Sigmoid colon (tissue), 6 donors: ENCODE measurements at regions not wholly inside any gene's neighbourhood (a gene's known extent, or its start where the extent isn't known, plus 50 kb on each side); places are given as distances from the start of the nearest gene placed in this dataset.

Experiments
- DNase-seq: peaks from one replicate; pipeline ENCODE4 v3.0.0-alpha.2; 2019
- H3K27ac ChIP-seq, 4 donors: fragments of 200-600 bp; sonication (generic); one replicate each; pipeline ENCODE4 v1.5.1; 2016 to 2019; ENCODE audit warnings: mild to moderate bottlenecking in 1 of 4
- H3K27me3 ChIP-seq, 3 donors: fragments of 200-600 bp; sonication (generic); one replicate each; pipeline ENCODE4 v1.5.1; 2019; ENCODE audit warnings: mild to moderate bottlenecking in 1 of 3
- H3K36me3 ChIP-seq, 4 donors: fragments of 200-600 bp; sonication (generic); one replicate each; pipeline ENCODE4 v1.5.1; 2016 to 2019
- H3K4me1 ChIP-seq, 4 donors: fragments of 200-600 bp; sonication (generic); one replicate each; pipeline ENCODE4 v1.5.1; 2017 to 2019
- H3K4me3 ChIP-seq, 4 donors: fragments of 200-600 bp; sonication (generic); one replicate each; pipeline ENCODE4 v1.5.1; 2017 to 2019; ENCODE audit warnings: mild to moderate bottlenecking in 2 of 4, moderate library complexity in 1 of 4
- H3K9me3 ChIP-seq, 4 donors: fragments of 200-600 bp in 3 of 4; sonication (generic) in 3 of 4; one replicate each; pipeline versions ENCODE4 v1.5.1 to v1.6.1; 2013 to 2019
- CTCF ChIP-seq, 4 experiments: fragments of 450-650 bp in 3 of 4; fragments of 200-600 bp in 1 of 4; IDR thresholded peaks; one replicate each; pipeline ENCODE4 v1.5.1; 2016 to 2019; ENCODE audit warnings: antibody characterized with exemption in 4 of 4, mild to moderate bottlenecking in 3 of 4, moderate library complexity in 2 of 4
- EP300 ChIP-seq, 4 donors: sonication (generic); formaldehyde crosslinking; IDR thresholded peaks; one replicate each; pipeline ENCODE4 v1.6.1; 2017; ENCODE audit warnings: antibody characterized with exemption in 4 of 4
- POLR2A ChIP-seq, 2 donors: fragments of 450-650 bp; IDR thresholded peaks; one replicate each; pipeline ENCODE4 v1.6.1; 2016; ENCODE audit warnings: antibody characterized with exemption in 2 of 2, mild to moderate bottlenecking in 2 of 2, moderate library complexity in 2 of 2
- POLR2AphosphoS5 ChIP-seq, 4 donors: sonication (generic); formaldehyde crosslinking; IDR thresholded peaks; one replicate each; pipeline ENCODE4 v1.6.1; 2017; ENCODE audit warnings: antibody characterized with exemption in 4 of 4
- WGBS, 2 donors: extraction: QIAGEN DNeasy Blood & Tissue Kit; methylation state at CpG; one replicate each; pipeline ENCODE4 v1.1.7; 2013; 5-methylcytosine and 5-hydroxymethylcytosine counted together
- intact Hi-C: fragments of 100-400 bp; cut with DNase I; formaldehyde crosslinking; loops from one replicate; pipeline ENCODE4 v1.15.1; 2023
- donor health status: healthy with polysubstance abuse.
- donor health status: healthy.

GRCh38 chr1:106223213-106223612, 833.3 kb upstream of the PRMT6 start:
- 86 to 91% methylated on average over 1 of the region's 1 CpG for WGBS, 2 donors
- no peak overlapping the region for H3K27ac ChIP-seq
- H3K4me1 ChIP-seq = no peaks in the 10 kb centered on the region
- H3K4me3 ChIP-seq = no peak overlapping the region
- no peaks in the 10 kb centered on the region for H3K36me3 ChIP-seq
- intact Hi-C loops = no loop called here
- no peak for DNase-seq
- H3K27me3 ChIP-seq = no peaks in the 10 kb centered on the region
- TF ChIP-seq POLR2A (IDR thresholded peaks at IDR 0.05) (no peak), POLR2AphosphoS5 (IDR thresholded peaks at IDR 0.05) (no peak), CTCF (IDR thresholded peaks at IDR 0.05) (no peak), EP300 (IDR thresholded peaks at IDR 0.05) (no peak)
- H3K9me3 ChIP-seq = no peaks in the 10 kb centered on the region

- intact Hi-C loops = no loop called here
- Histone ChIP-seq H3K4me1 (no peaks in the 10 kb centered on the region), H3K4me3 (no peak overlapping the region), H3K27ac (no peak overlapping the region), H3K27me3 (no peaks in the 10 kb centered on the region), H3K9me3 (no peaks in the 10 kb centered on the region), H3K36me3 (no peaks in the 10 kb centered on the region)
- 54 to 83% methylated on average over 1 of the region's 1 CpG for WGBS, 2 donors
- no peak for DNase-seq
- TF ChIP-seq CTCF (IDR thresholded peaks at IDR 0.05) (no peak), EP300 (IDR thresholded peaks at IDR 0.05) (no peak), POLR2AphosphoS5 (IDR thresholded peaks at IDR 0.05) (no peak), POLR2A (IDR thresholded peaks at IDR 0.05) (no peak)
These were observed 832.0 kb upstream of the PRMT6 start for GRCh38 chr1:106224426-106224825.

GRCh38 chr1:106225403-106225802, 831.1 kb upstream of the PRMT6 start:
- no peak for DNase-seq
- no peaks in the 10 kb centered on the region for H3K36me3 ChIP-seq
- H3K27ac ChIP-seq = no peak overlapping the region
- intact Hi-C loops = no loop called here
- H3K9me3 ChIP-seq = no peaks in the 10 kb centered on the region
- H3K4me3 ChIP-seq = no peak overlapping the region
- TF ChIP-seq POLR2AphosphoS5 (IDR thresholded peaks at IDR 0.05) (no peak), CTCF (IDR thresholded peaks at IDR 0.05) (no peak), POLR2A (IDR thresholded peaks at IDR 0.05) (no peak), EP300 (IDR thresholded peaks at IDR 0.05) (no peak)
- H3K27me3 ChIP-seq = no peaks in the 10 kb centered on the region
- H3K4me1 ChIP-seq = no peaks in the 10 kb centered on the region
- 57 to 72% methylated on average over 3 of the region's 3 CpGs for WGBS, 2 donors

- WGBS, 2 donors = 68 to 70% methylated on average over 1 of the region's 1 CpG
- intact Hi-C loops = no loop called here
- Histone ChIP-seq H3K4me3 (no peak overlapping the region), H3K27ac (no peak overlapping the region), H3K9me3 (no peaks in the 10 kb centered on the region), H3K4me1 (no peaks in the 10 kb centered on the region), H3K36me3 (no peaks in the 10 kb centered on the region), H3K27me3 (no peaks in the 10 kb centered on the region)
- DNase-seq = no peak
- TF ChIP-seq EP300 (IDR thresholded peaks at IDR 0.05) = no peak
- TF ChIP-seq POLR2AphosphoS5 (IDR thresholded peaks at IDR 0.05) = no peak
- no peak for TF ChIP-seq CTCF (IDR thresholded peaks at IDR 0.05)
- no peak for TF ChIP-seq POLR2A (IDR thresholded peaks at IDR 0.05)
These were observed 829.9 kb upstream of the PRMT6 start for GRCh38 chr1:106226550-106226949.

- no peaks in the 10 kb centered on the region for H3K4me1 ChIP-seq
- TF ChIP-seq CTCF (IDR thresholded peaks at IDR 0.05) = no peak
- no peak for TF ChIP-seq POLR2AphosphoS5 (IDR thresholded peaks at IDR 0.05)
- no peak for TF ChIP-seq EP300 (IDR thresholded peaks at IDR 0.05)
- no peak for TF ChIP-seq POLR2A (IDR thresholded peaks at IDR 0.05)
- 92 to 93% methylated on average over 1 of the region's 1 CpG for WGBS, 2 donors
- H3K4me3 ChIP-seq = no peak overlapping the region
- no peaks in the 10 kb centered on the region for H3K36me3 ChIP-seq
- H3K27me3 ChIP-seq = no peaks in the 10 kb centered on the region
- no peak for DNase-seq
- no peak overlapping the region for H3K27ac ChIP-seq
- intact Hi-C loops = no loop called here
- no peaks in the 10 kb centered on the region for H3K9me3 ChIP-seq
These were observed 824.3 kb upstream of the PRMT6 start for GRCh38 chr1:106232128-106232527.
